ENCODE measurements at regions not wholly inside any gene's neighbourhood (a gene's known extent, or its start where the extent isn't known, plus 50 kb on each side); places are given as distances from the start of the nearest gene placed in this dataset.

- Histone ChIP-seq H3K27me3 (peaks cover 16% of the 10 kb centered on the region), H3K36me3 (no peaks in the 10 kb centered on the region), H3K4me1 (no peaks in the 10 kb centered on the region), H3K9me3 (no peaks in the 10 kb centered on the region), H3K27ac (no peak overlapping the region), H3K4me3 (no peak overlapping the region)
- WGBS, result 83% methylated on average over 9 of the region's 9 CpGs
- TF ChIP-seq EP300 (IDR thresholded peaks at IDR 0.05) (no peak), CTCF (IDR thresholded peaks at IDR 0.05) (no peak), POLR2A (IDR thresholded peaks at IDR 0.05) (no peak), POLR2AphosphoS5 (IDR thresholded peaks at IDR 0.05) (no peak)
- DNase-seq (ENCODE audit: low spot score in 2 of 2), result no peak
Observed at GRCh38 chr9:87803623-87804345, 77.9 kb downstream of the CTSL start.

- Histone ChIP-seq H3K36me3 (no peaks in the 10 kb centered on the region), H3K4me3 (no peak overlapping the region), H3K27me3 (peaks cover 14% of the 10 kb centered on the region), H3K4me1 (no peaks in the 10 kb centered on the region), H3K9me3 (no peaks in the 10 kb centered on the region), H3K27ac (no peak overlapping the region)
- DNase-seq (ENCODE audit: low spot score in 2 of 2), result no peak
- 95% methylated on average over 5 of the region's 5 CpGs for WGBS
- no peak for TF ChIP-seq CTCF (IDR thresholded peaks at IDR 0.05)
- TF ChIP-seq POLR2A (IDR thresholded peaks at IDR 0.05), result no peak
- no peak for TF ChIP-seq EP300 (IDR thresholded peaks at IDR 0.05)
- TF ChIP-seq POLR2AphosphoS5 (IDR thresholded peaks at IDR 0.05), result no peak
Observed at GRCh38 chr9:87805259-87805658, 77.4 kb upstream of the SPATA31E1 start.

GRCh38 chr9:87810008-87810407, 72.7 kb upstream of the SPATA31E1 start:
- Histone ChIP-seq H3K4me1 (no peaks in the 10 kb centered on the region), H3K27me3 (peaks cover 9% of the 10 kb centered on the region), H3K27ac (no peak overlapping the region), H3K4me3 (no peak overlapping the region), H3K9me3 (no peaks in the 10 kb centered on the region), H3K36me3 (no peaks in the 10 kb centered on the region)
- TF ChIP-seq CTCF (IDR thresholded peaks at IDR 0.05), result no peak
- no peak for TF ChIP-seq POLR2AphosphoS5 (IDR thresholded peaks at IDR 0.05)
- 84% methylated on average over 5 of the region's 5 CpGs for WGBS
- no peak for DNase-seq (ENCODE audit: low spot score in 2 of 2)

- 85% methylated on average over 5 of the region's 5 CpGs for WGBS
- DNase-seq (ENCODE audit: low spot score in 2 of 2), result no peak
- no peaks in the 10 kb centered on the region for H3K36me3 ChIP-seq
Observed at GRCh38 chr9:87810679-87811178, 71.9 kb upstream of the SPATA31E1 start.

More at GRCh38 chr9:87810679-87811178, 71.9 kb upstream of the SPATA31E1 start:
- Histone ChIP-seq H3K27me3 (peaks cover 8% of the 10 kb centered on the region), H3K27ac (no peak overlapping the region), H3K4me3 (no peak overlapping the region), H3K9me3 (no peaks in the 10 kb centered on the region), H3K4me1 (no peaks in the 10 kb centered on the region)
- TF ChIP-seq CTCF (IDR thresholded peaks at IDR 0.05) (no peak), POLR2AphosphoS5 (IDR thresholded peaks at IDR 0.05) (no peak), POLR2A (IDR thresholded peaks at IDR 0.05) (no peak), EP300 (IDR thresholded peaks at IDR 0.05) (no peak)
